Small intestine (tissue), 7 donors: ENCODE measurements at regions not wholly inside any gene's neighbourhood (a gene's known extent, or its start where the extent isn't known, plus 50 kb on each side); places are given as distances from the start of the nearest gene placed in this dataset.

ENCODE experiments used
- DNase-seq, 2 donors: peaks; one replicate each; pipeline versions ENCODE4 v3.0.0 to v3.0.0-alpha.2; 2013
- FAIRE-seq: peaks from 2 replicates; lab custom pipeline; 2012; peaks lifted over from hg19 to GRCh38; lab: Jason Lieb, UNC
- H3K27ac ChIP-seq, 3 donors: one replicate each; pipeline ENCODE4 v1.5.1; 2013; ENCODE audit warnings: low read length in 2 of 3, mild to moderate bottlenecking in 2 of 3, control low read depth in 1 of 3, inconsistent platforms in 1 of 3, low read depth in 1 of 3, moderate library complexity in 1 of 3
- H3K27me3 ChIP-seq, 3 donors: one replicate each; pipeline ENCODE4 v1.6.1; 2013; ENCODE audit warnings: low read length in 3 of 3, inconsistent platforms in 1 of 3; ENCODE audit not compliant: control insufficient read depth in 3 of 3, insufficient read depth in 3 of 3
- H3K36me3 ChIP-seq, 3 donors: one replicate each; pipeline ENCODE4 v1.6.1; 2013; ENCODE audit warnings: low read length in 3 of 3, inconsistent platforms in 1 of 3, low read depth in 1 of 3, mild to moderate bottlenecking in 1 of 3, moderate library complexity in 1 of 3; ENCODE audit not compliant: control insufficient read depth in 3 of 3, insufficient read depth in 2 of 3
- H3K4me1 ChIP-seq, 3 donors: one replicate each; pipeline ENCODE4 v1.6.1; 2013; ENCODE audit warnings: low read length in 2 of 3, inconsistent platforms in 1 of 3, low read depth in 1 of 3, mild to moderate bottlenecking in 1 of 3, moderate library complexity in 1 of 3; ENCODE audit not compliant: control insufficient read depth in 3 of 3, insufficient read depth in 2 of 3
- H3K4me3 ChIP-seq, 3 donors: one replicate each; pipeline ENCODE4 v1.5.1; 2013; ENCODE audit warnings: low read length in 3 of 3, control low read depth in 1 of 3, inconsistent platforms in 1 of 3, low read depth in 1 of 3, mild to moderate bottlenecking in 1 of 3, moderate library complexity in 1 of 3
- H3K9me3 ChIP-seq, 2 donors: one replicate each; pipeline ENCODE4 v1.6.1; 2013; ENCODE audit warnings: low read depth in 1 of 2, low read length in 1 of 2; ENCODE audit not compliant: control insufficient read depth in 2 of 2, insufficient read depth in 1 of 2
- WGBS, 3 donors: extraction: QIAGEN DNeasy Blood & Tissue Kit; methylation state at CpG; one replicate each; pipeline ENCODE4 v1.1.7; 2013; 5-methylcytosine and 5-hydroxymethylcytosine counted together
- donor health status: healthy with polysubstance abuse.
- donor health status: control.
- donor health status: control.
- donor health status: Bipolar disorder and iron deficiency.
- donor health status: healthy.

DNA sequence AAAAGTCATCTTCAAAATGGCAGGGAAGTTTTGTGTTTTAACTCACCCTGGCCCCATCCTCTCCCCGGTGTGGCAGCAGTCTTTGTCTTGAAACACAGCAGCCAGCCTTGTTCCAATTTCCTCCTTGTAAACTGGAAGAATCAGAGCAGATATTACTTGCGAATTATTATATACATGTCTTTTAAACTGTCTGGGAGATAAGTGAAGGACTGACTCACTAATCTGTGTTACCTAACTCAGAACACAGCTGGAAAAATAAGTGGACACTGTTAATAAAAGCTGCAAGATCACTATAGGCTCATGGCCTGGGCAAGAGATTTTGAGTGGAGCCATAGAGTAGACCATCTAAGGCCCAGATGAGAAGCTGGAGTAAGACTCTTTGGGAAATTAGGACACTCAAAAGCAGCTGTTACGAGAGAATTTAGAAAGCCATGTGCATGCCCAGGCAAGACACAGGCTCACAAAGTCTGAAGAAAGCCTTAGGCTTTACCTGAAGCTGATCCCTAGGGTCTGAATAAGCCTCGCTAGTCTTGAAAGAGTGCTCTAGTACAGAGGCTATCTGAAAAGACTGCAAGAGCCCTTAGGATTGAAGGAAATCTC is 233.0 kb upstream of the RAB4A start:
- 86 to 96% (median 96%) methylated on average over 4 of the region's 4 CpGs for WGBS, 3 donors
- no peak for DNase-seq
- Histone ChIP-seq H3K36me3 (no peaks in the 10 kb centered on the region), H3K27me3 (no peaks in the 10 kb centered on the region), H3K27ac (no peak overlapping the region), H3K4me3 (no peak overlapping the region), H3K4me1 (no peaks in the 10 kb centered on the region), H3K9me3 (no peaks in the 10 kb centered on the region)
- FAIRE-seq: no peak

DNA sequence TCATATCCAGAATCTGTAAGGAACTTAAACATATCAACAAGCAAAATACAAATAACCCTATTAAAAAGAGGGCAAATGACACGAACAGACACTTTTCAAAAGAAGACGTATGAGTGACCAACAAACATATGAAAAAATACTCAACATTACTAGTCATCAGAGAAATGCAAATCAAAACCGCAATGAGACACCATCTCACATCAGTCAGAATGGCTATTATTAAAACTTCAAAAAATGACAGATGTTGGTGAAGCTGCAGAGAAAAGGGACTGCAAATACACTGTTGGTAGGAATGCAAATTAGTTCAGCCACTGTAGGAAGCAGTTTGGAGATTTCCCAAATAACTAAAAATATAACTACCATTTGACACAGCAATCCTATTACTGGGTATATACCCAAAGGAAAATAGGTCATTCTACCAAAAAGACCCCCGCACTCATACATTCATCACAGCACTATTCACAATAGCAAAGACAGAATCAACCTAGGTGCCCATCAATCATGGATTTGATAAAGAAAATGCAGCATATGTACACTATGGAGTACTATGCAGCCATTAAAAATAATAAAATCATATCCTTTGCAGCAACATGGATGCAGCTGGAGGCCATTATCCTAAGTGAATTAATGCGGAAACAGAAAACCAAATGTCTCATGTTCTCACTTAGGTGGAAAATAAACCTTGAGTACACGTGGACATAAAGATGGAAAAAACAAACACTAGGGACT is 230.1 kb upstream of the RAB4A start:
- H3K9me3 ChIP-seq: no peaks in the 10 kb centered on the region
- WGBS, 3 donors: 93 to 96% (median 94%) methylated on average over 6 of the region's 6 CpGs
- H3K27me3 ChIP-seq: no peaks in the 10 kb centered on the region
- no peak for FAIRE-seq
- H3K4me1 ChIP-seq: no peaks in the 10 kb centered on the region
- no peak overlapping the region for H3K4me3 ChIP-seq
- no peaks in the 10 kb centered on the region for H3K36me3 ChIP-seq
- no peak overlapping the region for H3K27ac ChIP-seq
- DNase-seq: no peak

DNA sequence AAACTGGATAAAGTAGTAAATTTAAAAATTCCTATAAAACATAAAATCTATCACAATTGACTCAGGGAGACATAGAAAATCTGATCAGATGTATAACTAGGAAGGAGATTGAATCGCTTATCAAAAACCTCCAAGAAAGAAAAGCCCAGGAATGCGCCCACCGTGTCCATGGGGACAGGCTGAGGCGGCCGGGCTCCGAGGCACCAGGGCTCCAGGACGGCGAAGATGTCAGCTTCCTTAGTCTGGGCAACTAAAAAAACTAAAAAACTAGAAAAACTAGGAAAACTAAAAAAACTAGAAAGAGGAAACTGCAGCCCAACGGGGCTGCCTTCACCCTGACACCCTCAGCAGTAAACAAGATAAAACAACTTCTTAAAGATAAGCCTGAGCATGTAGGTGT is 229.0 kb upstream of the RAB4A start:
- no peaks in the 10 kb centered on the region for H3K4me1 ChIP-seq
- DNase-seq: no peak
- no peak overlapping the region for H3K4me3 ChIP-seq
- H3K9me3 ChIP-seq: no peaks in the 10 kb centered on the region
- WGBS, 3 donors: 82 to 85% (median 85%) methylated on average over 9 of the region's 9 CpGs
- no peak for FAIRE-seq
- H3K27me3 ChIP-seq: no peaks in the 10 kb centered on the region
- no peak overlapping the region for H3K27ac ChIP-seq
- no peaks in the 10 kb centered on the region for H3K36me3 ChIP-seq

DNA sequence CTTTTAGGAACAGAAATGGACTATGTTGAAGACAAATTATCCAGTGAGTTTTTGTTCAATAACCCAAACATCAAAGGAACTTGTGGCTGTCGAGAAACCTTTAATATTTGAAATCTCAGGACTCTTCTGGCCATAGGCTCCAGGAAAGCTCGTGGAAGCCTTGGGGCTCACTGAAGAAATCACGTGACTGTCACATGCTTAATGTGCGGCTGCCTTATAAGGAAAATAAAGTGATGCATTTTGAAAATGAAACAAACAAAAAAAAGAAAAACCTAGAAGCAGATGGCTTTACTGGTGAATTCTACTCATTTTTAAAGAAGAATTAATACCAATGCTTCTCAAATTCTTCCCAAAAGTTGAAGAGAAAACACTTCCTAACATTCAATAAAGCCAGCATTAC is 228.4 kb upstream of the RAB4A start:
- WGBS, 3 donors: 71 to 90% (median 78%) methylated on average over 4 of the region's 4 CpGs
- no peak overlapping the region for H3K4me3 ChIP-seq
- no peaks in the 10 kb centered on the region for H3K36me3 ChIP-seq
- H3K4me1 ChIP-seq: no peaks in the 10 kb centered on the region
- H3K9me3 ChIP-seq: no peaks in the 10 kb centered on the region
- H3K27me3 ChIP-seq: no peaks in the 10 kb centered on the region
- DNase-seq (no peak), FAIRE-seq (no peak)
- no peak overlapping the region for H3K27ac ChIP-seq

DNA sequence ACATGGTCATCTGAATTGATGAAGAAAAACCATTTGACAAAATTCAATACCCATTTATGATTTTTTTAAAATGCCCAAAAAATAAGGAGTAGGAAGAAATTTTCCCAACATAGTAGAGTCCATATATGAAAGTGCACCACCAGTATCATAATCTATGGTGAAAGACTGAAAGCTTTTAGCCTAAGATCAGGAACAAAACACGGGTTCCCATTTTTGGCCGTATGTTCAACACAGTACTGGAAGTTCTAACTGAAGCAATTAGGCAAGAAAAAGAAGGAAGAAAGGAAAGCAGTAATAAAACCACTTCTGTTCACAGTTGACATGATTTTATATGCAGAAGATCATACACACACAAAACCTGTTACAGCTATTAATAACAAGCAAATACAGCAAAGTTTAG is 227.8 kb upstream of the RAB4A start:
- DNase-seq (no peak), FAIRE-seq (no peak)
- WGBS, 3 donors: 74 to 87% (median 79%) methylated on average over 2 of the region's 2 CpGs
- no peaks in the 10 kb centered on the region for H3K36me3 ChIP-seq
- no peaks in the 10 kb centered on the region for H3K27me3 ChIP-seq
- H3K4me1 ChIP-seq: no peaks in the 10 kb centered on the region
- H3K4me3 ChIP-seq: no peak overlapping the region
- H3K9me3 ChIP-seq: no peaks in the 10 kb centered on the region
- H3K27ac ChIP-seq: no peak overlapping the region

DNA sequence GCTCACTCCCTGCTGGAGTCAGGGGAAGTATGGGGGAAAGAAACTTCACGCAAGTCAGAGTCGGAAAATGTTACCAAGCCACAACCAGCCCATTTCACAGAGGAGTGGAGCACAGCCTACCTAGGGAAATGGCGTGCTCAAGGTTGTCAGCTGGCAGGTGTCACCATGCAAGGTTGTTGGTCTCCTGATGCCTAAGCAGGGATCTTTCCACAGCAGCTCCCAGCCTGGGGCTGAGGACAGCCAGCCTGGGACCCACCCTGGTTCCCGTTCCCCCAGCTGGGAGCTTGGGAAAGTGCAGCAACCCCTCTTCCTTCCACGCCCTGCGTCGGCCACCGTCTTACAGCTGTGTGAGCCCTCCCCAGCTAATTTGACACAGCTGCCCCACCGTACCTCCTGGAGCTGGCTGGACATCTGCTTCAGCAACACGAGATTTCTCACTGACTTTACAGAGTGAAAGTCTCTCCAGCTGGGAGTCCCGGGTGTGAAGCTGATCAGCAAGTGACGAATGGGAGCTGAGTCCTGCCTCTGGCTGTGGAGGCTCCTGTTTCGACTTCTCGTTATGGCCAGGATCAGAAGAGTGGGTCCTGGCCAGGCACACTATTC is 224.6 kb upstream of the RAB4A start:
- no peaks in the 10 kb centered on the region for H3K9me3 ChIP-seq
- H3K4me1 ChIP-seq: no peaks in the 10 kb centered on the region
- H3K27ac ChIP-seq: no peak overlapping the region
- no peak overlapping the region for H3K4me3 ChIP-seq
- no peaks in the 10 kb centered on the region for H3K27me3 ChIP-seq
- 72 to 88% (median 79%) methylated on average over 14 of the region's 14 CpGs for WGBS, 3 donors
- no peak for FAIRE-seq
- no peaks in the 10 kb centered on the region for H3K36me3 ChIP-seq
- DNase-seq: no peak

DNA sequence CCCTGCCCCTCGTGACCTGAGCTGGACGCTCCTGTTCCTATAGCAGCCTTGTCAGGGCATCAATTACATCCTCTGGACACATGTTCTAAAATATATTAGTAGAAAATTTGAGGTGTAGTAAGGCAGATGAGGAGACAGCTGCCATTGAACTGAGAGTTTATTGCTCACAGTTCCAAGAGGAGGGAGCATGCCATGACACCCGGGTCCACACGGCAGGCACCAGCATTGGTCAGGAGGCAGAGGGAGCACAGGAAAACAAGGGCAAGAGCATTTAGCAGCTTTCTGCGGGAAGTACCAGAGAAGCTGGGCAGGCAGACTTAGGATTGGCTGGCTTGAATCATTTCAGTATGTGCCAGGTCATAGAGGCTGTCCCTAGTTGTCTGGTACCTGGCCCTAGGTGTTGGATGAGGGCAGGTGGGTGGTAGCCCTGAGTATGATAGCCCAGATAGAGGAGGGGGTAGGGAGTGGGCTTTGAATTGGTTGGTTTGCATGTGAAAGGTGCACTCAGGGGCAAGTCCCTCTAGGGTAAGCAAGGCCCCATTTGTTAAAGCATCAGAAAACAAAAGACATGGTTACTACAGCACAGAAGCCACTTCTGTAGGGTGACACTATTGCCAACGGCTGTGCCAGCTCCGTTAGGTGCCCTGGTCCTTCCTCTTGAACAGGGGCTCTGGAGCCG is 223.6 kb upstream of the RAB4A start:
- Histone ChIP-seq H3K9me3 (no peaks in the 10 kb centered on the region), H3K27me3 (no peaks in the 10 kb centered on the region), H3K4me3 (no peak overlapping the region), H3K27ac (no peak overlapping the region), H3K4me1 (no peaks in the 10 kb centered on the region), H3K36me3 (no peaks in the 10 kb centered on the region)
- WGBS, 3 donors: 92 to 98% (median 94%) methylated on average over 8 of the region's 8 CpGs
- FAIRE-seq (no peak), DNase-seq (no peak)

DNA sequence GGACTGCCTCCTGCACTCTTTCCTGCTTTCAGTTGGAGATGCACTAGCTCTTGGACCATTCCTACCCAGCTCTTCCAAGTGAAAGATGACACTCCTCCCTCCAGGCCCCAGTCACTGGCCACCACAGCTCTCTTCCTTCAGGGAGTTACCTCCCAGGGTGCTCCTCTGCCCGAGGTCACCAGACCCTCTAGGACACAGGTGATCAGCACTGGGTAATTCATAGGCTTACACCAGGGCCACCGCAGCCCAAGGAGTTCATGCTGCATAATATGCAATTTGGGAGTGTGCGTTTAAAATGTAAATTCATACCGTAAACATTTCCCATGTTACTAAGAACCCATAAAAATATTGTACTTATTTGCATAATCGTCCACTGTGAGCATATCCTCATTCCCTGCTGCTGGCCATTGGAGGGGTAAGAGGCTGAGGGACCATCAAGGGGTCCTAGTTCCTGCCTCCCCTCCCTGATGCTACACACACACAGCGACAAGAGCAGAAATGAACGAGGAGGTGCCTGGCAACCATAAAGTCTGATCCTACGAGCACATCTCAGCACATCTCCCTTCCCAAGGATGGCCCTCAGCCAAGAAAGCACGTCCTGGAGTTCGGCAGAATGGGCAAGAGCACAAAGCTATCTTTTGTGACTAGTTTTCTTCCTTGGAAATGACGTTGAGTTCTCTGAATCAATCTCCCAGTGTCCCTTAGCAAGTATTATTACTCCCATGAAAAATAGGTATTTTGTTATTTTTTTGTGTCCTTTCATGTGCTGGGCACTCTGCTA is 222.9 kb upstream of the RAB4A start:
- Histone ChIP-seq H3K27me3 (no peaks in the 10 kb centered on the region), H3K4me1 (no peaks in the 10 kb centered on the region), H3K36me3 (no peaks in the 10 kb centered on the region), H3K4me3 (no peak overlapping the region), H3K9me3 (no peaks in the 10 kb centered on the region), H3K27ac (no peak overlapping the region)
- FAIRE-seq (no peak), DNase-seq (no peak)
- WGBS, 3 donors: 80 to 86% (median 86%) methylated on average over 11 of the region's 11 CpGs
